Progenitor cell of endocrine pancreas (in vitro differentiated cells): ENCODE measurements at regions not wholly inside any gene's neighbourhood (a gene's known extent, or its start where the extent isn't known, plus 50 kb on each side); places are given as distances from the start of the nearest gene placed in this dataset.
"Not testable (repeated sequence)": the region's sequence is repeated elsewhere in the genome, so short reads cannot be mapped to it uniquely, and the experiment has no call there.

Source experiments
- DNase-seq: peaks from one replicate; pipeline ENCODE4 v3.0.0; 2021; ENCODE audit warnings: low spot score; ENCODE audit not compliant: unreplicated experiment
- H3K27ac Mint-ChIP-seq: 2 replicates; pipeline ENCODE4 v1.8.0; 2021; ENCODE audit warnings: mild to moderate bottlenecking, moderate library complexity, mixed read lengths
- H3K27me3 Mint-ChIP-seq: 2 replicates; pipeline ENCODE4 v1.8.0; 2021; ENCODE audit warnings: mixed read lengths
- H3K36me3 Mint-ChIP-seq: 2 replicates; pipeline ENCODE4 v1.8.0; 2022; ENCODE audit warnings: mixed read lengths; ENCODE audit not compliant: insufficient read depth
- H3K4me1 Mint-ChIP-seq: 2 replicates; pipeline ENCODE4 v1.8.0; 2021; ENCODE audit warnings: low read depth, mixed read lengths
- H3K4me3 Mint-ChIP-seq: 2 replicates; pipeline ENCODE4 v1.8.0; 2021; ENCODE audit warnings: low read depth, mild to moderate bottlenecking, moderate library complexity, mixed read lengths
- H3K9me3 Mint-ChIP-seq: 2 replicates; pipeline ENCODE4 v1.8.0; 2021; ENCODE audit warnings: low read depth, mixed read lengths
- CTCF ChIP-seq: fragments of 200-600 bp; sonication (generic); IDR thresholded peaks from one replicate; pipeline ENCODE4 v1.5.0; 2021; ENCODE audit warnings: antibody characterized with exemption, mild to moderate bottlenecking; ENCODE audit not compliant: unreplicated experiment

GRCh38 chr15:98294126-98294525 lies 333.6 kb downstream of the ARRDC4 start:
- no peak for TF ChIP-seq CTCF
- no peaks in the 10 kb centered on the region for H3K9me3 Mint-ChIP-seq
- no peak overlapping the region for H3K4me3 Mint-ChIP-seq
- H3K36me3 Mint-ChIP-seq = no peaks in the 10 kb centered on the region
- peaks cover 4% of the 10 kb centered on the region for H3K4me1 Mint-ChIP-seq
- peaks cover 42% of the 10 kb centered on the region for H3K27me3 Mint-ChIP-seq
- H3K27ac Mint-ChIP-seq = no peak overlapping the region
- no peak for DNase-seq

GRCh38 chr15:98295101-98295759 lies 334.7 kb downstream of the ARRDC4 start:
- peak; percentile 63 for TF ChIP-seq CTCF
- H3K9me3 Mint-ChIP-seq, H3K36me3 Mint-ChIP-seq, DNase-seq, H3K4me1 Mint-ChIP-seq, H3K4me3 Mint-ChIP-seq, H3K27ac Mint-ChIP-seq: not testable (repeated sequence)
- H3K27me3 Mint-ChIP-seq = peaks cover 51% of the 10 kb centered on the region

- peaks cover 1% of the 10 kb centered on the region for H3K4me1 Mint-ChIP-seq
- no peak for DNase-seq
- H3K9me3 Mint-ChIP-seq = no peaks in the 10 kb centered on the region
- no peak overlapping the region for H3K27ac Mint-ChIP-seq
- TF ChIP-seq CTCF = no peak
- peaks cover 58% of the 10 kb centered on the region for H3K27me3 Mint-ChIP-seq
- H3K36me3 Mint-ChIP-seq = no peaks in the 10 kb centered on the region
- no peak overlapping the region for H3K4me3 Mint-ChIP-seq
Measured at GRCh38 chr15:98296653-98297052, 336.1 kb downstream of the ARRDC4 start.

- Mint-ChIP-seq H3K27me3 (peaks cover 38% of the 10 kb centered on the region), H3K4me1 (no peaks in the 10 kb centered on the region), H3K4me3 (no peak overlapping the region), H3K9me3 (peaks cover 7% of the 10 kb centered on the region), H3K36me3 (no peaks in the 10 kb centered on the region), H3K27ac (no peak overlapping the region)
- DNase-seq = no peak
- no peak for TF ChIP-seq CTCF
Measured at GRCh38 chr15:98304371-98304770, 343.9 kb downstream of the ARRDC4 start.

- Mint-ChIP-seq H3K4me3 (no peak overlapping the region), H3K36me3 (no peaks in the 10 kb centered on the region), H3K9me3 (peaks cover 7% of the 10 kb centered on the region), H3K27ac (no peak overlapping the region), H3K27me3 (peaks cover 33% of the 10 kb centered on the region), H3K4me1 (no peaks in the 10 kb centered on the region)
- DNase-seq = no peak
- TF ChIP-seq CTCF = no peak
Measured at GRCh38 chr15:98308117-98308516, 340.2 kb upstream of the IGF1R start.
